Stomach (tissue), 8 donors: ENCODE measurements at regions not wholly inside any gene's neighbourhood (a gene's known extent, or its start where the extent isn't known, plus 50 kb on each side); places are given as distances from the start of the nearest gene placed in this dataset.
"Not testable (repeated sequence)": the region's sequence is repeated elsewhere in the genome, so short reads cannot be mapped to it uniquely, and the experiment has no call there.

Source experiments
- DNase-seq, 2 donors: peaks; one replicate each; pipeline versions ENCODE4 v3.0.0 to v3.0.0-alpha.2; 2013 to 2019
- H3K27ac ChIP-seq, 5 donors: fragments of 200-600 bp in 4 of 5; sonication (generic) in 4 of 5; one replicate each; pipeline ENCODE4 v1.5.1; 2013 to 2019; ENCODE audit warnings: mild to moderate bottlenecking in 1 of 5, moderate library complexity in 1 of 5
- H3K27me3 ChIP-seq, 3 donors: fragments of 200-600 bp; sonication (generic); one replicate each; pipeline ENCODE4 v1.5.1; 2017 to 2019; ENCODE audit warnings: mixed run types in 1 of 3
- H3K36me3 ChIP-seq, 4 donors: fragments of 200-600 bp; sonication (generic); 1 replicate in 3 of 4; 2 replicates in 1 of 4; pipeline ENCODE4 v1.5.1; 2016 to 2019
- H3K4me1 ChIP-seq, 4 donors: fragments of 200-600 bp; sonication (generic); one replicate each; pipeline ENCODE4 v1.5.1; 2016 to 2019
- H3K4me3 ChIP-seq, 4 donors: fragments of 200-600 bp; sonication (generic) in 3 of 4; one replicate each; pipeline ENCODE4 v1.5.1; 2016 to 2019; ENCODE audit warnings: mild to moderate bottlenecking in 1 of 4
- H3K9me3 ChIP-seq, 4 donors: fragments of 200-600 bp; sonication (generic); one replicate each; pipeline ENCODE4 v1.5.1; 2016 to 2019
- CTCF ChIP-seq, 7 experiments: fragments of 450-650 bp in 4 of 7; fragments of 200-600 bp in 3 of 7; sonication (generic) in 3 of 7; IDR thresholded peaks; one replicate each; pipeline ENCODE4 v1.5.1; 2016 to 2019; ENCODE audit warnings: antibody characterized with exemption in 7 of 7, control low read depth in 2 of 7, mild to moderate bottlenecking in 1 of 7
- EP300 ChIP-seq: sonication (generic); formaldehyde crosslinking; IDR thresholded peaks from one replicate; pipeline ENCODE4 v1.6.1; 2017; ENCODE audit warnings: antibody characterized with exemption
- POLR2A ChIP-seq, 4 donors: fragments of 450-650 bp; IDR thresholded peaks; one replicate each; pipeline ENCODE4 v1.6.1; 2016; ENCODE audit warnings: antibody characterized with exemption in 4 of 4, control low read depth in 2 of 4, mild to moderate bottlenecking in 1 of 4, moderate library complexity in 1 of 4
- POLR2AphosphoS5 ChIP-seq, 3 donors: sonication (generic); formaldehyde crosslinking; IDR thresholded peaks; one replicate each; pipeline ENCODE4 v1.6.1; 2016; ENCODE audit warnings: antibody characterized with exemption in 3 of 3
- WGBS, 5 donors: extraction: QIAGEN DNeasy Blood & Tissue Kit in 3 of 5; methylation state at CpG; one replicate each; pipeline versions ENCODE4 v1.1.5 to v1.1.7; 2013 to 2018; 5-methylcytosine and 5-hydroxymethylcytosine counted together
- intact Hi-C: fragments of 100-400 bp; cut with DNase I; formaldehyde crosslinking; loops from one replicate; pipeline ENCODE4 v1.15.1; 2023; ENCODE audit warnings: low total_unique reads
- donor health status: healthy with polysubstance abuse.
- donor health status: Bipolar disorder and iron deficiency.
- donor health status: healthy.

- H3K4me1 ChIP-seq, result peaks cover 0 to 4% (median 0%) of the 10 kb centered on the region in 4 donors
- no peak overlapping the region for H3K27ac ChIP-seq
- no peak for TF ChIP-seq POLR2AphosphoS5 (IDR thresholded peaks at IDR 0.05)
- no peak for TF ChIP-seq EP300
- TF ChIP-seq CTCF (IDR thresholded peaks at IDR 0.05), result no peak
- no peak for TF ChIP-seq POLR2A (IDR thresholded peaks at IDR 0.05)
- 53 to 72% (median 68%) methylated on average over 11 of the region's 11 CpGs for WGBS, 5 donors
- H3K27me3 ChIP-seq, result peaks cover 0 to 87% (median 2%) of the 10 kb centered on the region in 3 donors
- no peaks in the 10 kb centered on the region for H3K9me3 ChIP-seq
- H3K4me3 ChIP-seq, result no peak overlapping the region
- DNase-seq, result no peak
- intact Hi-C loops, result no loop called here
- H3K36me3 ChIP-seq, result no peaks in the 10 kb centered on the region
These were observed 79.2 kb downstream of the OLIG1 start for GRCh38 chr21:33149181-33149580.

- H3K27me3 ChIP-seq, result peaks cover 0 to 86% (median 0%) of the 10 kb centered on the region in 3 donors
- H3K9me3 ChIP-seq, DNase-seq, H3K4me3 ChIP-seq, H3K4me1 ChIP-seq, H3K27ac ChIP-seq, intact Hi-C loops, H3K36me3 ChIP-seq: not testable (repeated sequence)
- WGBS, 5 donors, result 70 to 85% (median 76%) methylated on average over 3 of the region's 3 CpGs
These were observed 78.8 kb upstream of the IFNAR2 start for GRCh38 chr21:33150968-33151367.

- DNase-seq, result peak in 1 of 2 donors; percentile 32
- TF ChIP-seq POLR2AphosphoS5 (IDR thresholded peaks at IDR 0.05) (no peak), POLR2A (IDR thresholded peaks at IDR 0.05) (no peak), EP300 (no peak), CTCF (IDR thresholded peaks at IDR 0.05) (no peak)
- Histone ChIP-seq H3K9me3 (no peaks in the 10 kb centered on the region), H3K27ac (no peak overlapping the region), H3K4me3 (no peak overlapping the region), H3K27me3 (peaks cover 0 to 87% (median 0%) of the 10 kb centered on the region in 3 donors), H3K4me1 (peaks cover 0 to 4% (median 0%) of the 10 kb centered on the region in 4 donors), H3K36me3 (no peaks in the 10 kb centered on the region)
- 28 to 34% (median 34%) methylated on average over 29 to 32 of the region's 32 CpGs for WGBS, 5 donors
- intact Hi-C loops, result no loop called here
These were observed 77.6 kb upstream of the IFNAR2 start for GRCh38 chr21:33151941-33152731.

- Histone ChIP-seq H3K4me1 (peaks cover 0 to 4% (median 0%) of the 10 kb centered on the region in 4 donors), H3K27me3 (peaks cover 0 to 93% (median 0%) of the 10 kb centered on the region in 3 donors), H3K9me3 (peaks cover 0 to under 1% (median 0%) of the 10 kb centered on the region in 4 donors), H3K36me3 (no peaks in the 10 kb centered on the region), H3K27ac (no peak overlapping the region), H3K4me3 (no peak overlapping the region)
- WGBS, 5 donors, result 91 to 95% (median 92%) methylated on average over 13 of the region's 13 CpGs
- intact Hi-C loops, result no loop called here
- TF ChIP-seq CTCF (IDR thresholded peaks at IDR 0.05) (no peak), POLR2AphosphoS5 (IDR thresholded peaks at IDR 0.05) (no peak), EP300 (no peak), POLR2A (IDR thresholded peaks at IDR 0.05) (no peak)
- no peak for DNase-seq
These were observed 77.0 kb upstream of the IFNAR2 start for GRCh38 chr21:33152732-33153130.

GRCh38 chr21:33155005-33155404, 74.7 kb upstream of the IFNAR2 start:
- 63 to 77% (median 74%) methylated on average over 1 of the region's 1 CpG for WGBS, 5 donors
- H3K27ac ChIP-seq, result no peak overlapping the region
- H3K9me3 ChIP-seq, result peaks cover 0 to 19% (median 15%) of the 10 kb centered on the region in 4 donors
- DNase-seq, result no peak
- no peak for TF ChIP-seq POLR2AphosphoS5 (IDR thresholded peaks at IDR 0.05)
- TF ChIP-seq POLR2A (IDR thresholded peaks at IDR 0.05), result no peak
- no peak for TF ChIP-seq EP300
- no peak for TF ChIP-seq CTCF (IDR thresholded peaks at IDR 0.05)
- intact Hi-C loops, result no loop called here
- no peak overlapping the region for H3K4me3 ChIP-seq
- H3K36me3 ChIP-seq, result no peaks in the 10 kb centered on the region
- H3K4me1 ChIP-seq, result peaks cover 0 to 4% (median 0%) of the 10 kb centered on the region in 4 donors
- H3K27me3 ChIP-seq, result peaks cover 0 to 89% (median 0%) of the 10 kb centered on the region in 3 donors
